Astrocyte of the cerebellum (primary cell): ENCODE measurements at regions not wholly inside any gene's neighbourhood (a gene's known extent, or its start where the extent isn't known, plus 50 kb on each side); places are given as distances from the start of the nearest gene placed in this dataset.

ENCODE experiments used
- DNase-seq: peaks from one replicate; pipeline ENCODE4 v3.0.0-alpha.2; 2011; ENCODE audit warnings: low read depth
- H3K4me3 ChIP-seq: 2 replicates; pipeline ENCODE4 v1.5.1; 2011; ENCODE audit warnings: mild to moderate bottlenecking, low read depth, low read length, moderate library complexity
- CTCF ChIP-seq: IDR thresholded peaks from 2 replicates; pipeline ENCODE4 v1.5.1; 2012; ENCODE audit warnings: low read length, low read depth, moderate library complexity, mild to moderate bottlenecking; ENCODE audit errors: missing control alignments
- in situ Hi-C: cut with HindIII; loops from 2 replicates; pipeline ENCODE4 v1.10.0; 2017; ENCODE audit warnings: low sequenced_read_pairs

- DNase-seq = no peak
- in situ Hi-C loops = no loop called here
- H3K4me3 ChIP-seq = no peak overlapping the region
- no peak for TF ChIP-seq CTCF
Measured at GRCh38 chr11:30753504-30753903, 167.4 kb upstream of the MPPED2 start.

GRCh38 chr11:30749268-30749667, 163.1 kb upstream of the MPPED2 start:
- TF ChIP-seq CTCF = no peak
- H3K4me3 ChIP-seq = no peak overlapping the region
- DNase-seq = no peak
- in situ Hi-C loops = no loop called here

GRCh38 chr11:30741039-30741550, 154.9 kb upstream of the MPPED2 start:
- in situ Hi-C loops = no loop called here
- no peak for TF ChIP-seq CTCF
- no peak overlapping the region for H3K4me3 ChIP-seq
- DNase-seq = no peak

GRCh38 chr11:30740091-30740490, 153.9 kb upstream of the MPPED2 start:
- no peak for TF ChIP-seq CTCF
- DNase-seq = no peak
- in situ Hi-C loops = no loop called here
- H3K4me3 ChIP-seq = no peak overlapping the region

- no peak for DNase-seq
- TF ChIP-seq CTCF = no peak
- in situ Hi-C loops = no loop called here
- no peak overlapping the region for H3K4me3 ChIP-seq
Measured at GRCh38 chr11:30735946-30736345, 149.8 kb upstream of the MPPED2 start.

- DNase-seq = no peak
- H3K4me3 ChIP-seq = no peak overlapping the region
- in situ Hi-C loops = no loop called here
- no peak for TF ChIP-seq CTCF
Measured at GRCh38 chr11:30733748-30734147, 147.6 kb upstream of the MPPED2 start.

GRCh38 chr11:30730011-30730410, 143.9 kb upstream of the MPPED2 start:
- no peak overlapping the region for H3K4me3 ChIP-seq
- TF ChIP-seq CTCF = no peak
- DNase-seq = no peak
- in situ Hi-C loops = no loop called here
